ENCODE measurements at regions not wholly inside any gene's neighbourhood (a gene's known extent, or its start where the extent isn't known, plus 50 kb on each side); places are given as distances from the start of the nearest gene placed in this dataset.
A peak's percentile ranks its signal among the peaks of the same experiment; 100 is the strongest.

DNA sequence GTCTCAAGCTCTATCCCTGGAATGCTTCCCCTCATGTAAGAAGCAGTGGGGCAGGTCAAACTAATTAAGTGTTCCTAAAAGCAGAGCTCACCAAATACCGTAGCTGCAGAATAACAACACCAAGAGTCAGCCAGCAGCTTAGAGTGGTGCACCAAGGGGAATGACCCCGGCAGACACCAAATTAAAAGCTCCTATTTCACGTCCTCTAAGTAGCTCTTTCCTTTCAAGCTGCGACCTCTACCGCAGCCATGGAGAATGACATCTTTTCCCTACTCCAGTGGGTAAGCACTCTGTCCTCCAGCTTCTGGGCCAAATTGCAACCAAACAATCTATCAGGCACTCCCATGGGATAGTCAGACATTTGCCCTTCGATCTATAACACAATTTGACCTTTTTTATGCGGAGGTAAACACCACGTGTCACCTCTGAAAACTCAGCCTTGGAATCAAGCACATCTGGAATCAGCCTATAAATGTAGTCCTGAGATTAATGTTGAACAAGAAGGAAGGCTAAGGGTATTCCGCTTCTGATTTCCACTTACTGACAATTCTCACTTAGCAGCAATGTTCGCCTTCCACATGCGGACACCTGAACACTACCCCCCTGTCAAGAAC lies 67.6 kb upstream of the CDKN3 start:
- TF ChIP-seq POLR2A (IDR thresholded peaks at IDR 0.05; ENCODE audit: low read depth) = no peak
- TF ChIP-seq, protein P1, sequence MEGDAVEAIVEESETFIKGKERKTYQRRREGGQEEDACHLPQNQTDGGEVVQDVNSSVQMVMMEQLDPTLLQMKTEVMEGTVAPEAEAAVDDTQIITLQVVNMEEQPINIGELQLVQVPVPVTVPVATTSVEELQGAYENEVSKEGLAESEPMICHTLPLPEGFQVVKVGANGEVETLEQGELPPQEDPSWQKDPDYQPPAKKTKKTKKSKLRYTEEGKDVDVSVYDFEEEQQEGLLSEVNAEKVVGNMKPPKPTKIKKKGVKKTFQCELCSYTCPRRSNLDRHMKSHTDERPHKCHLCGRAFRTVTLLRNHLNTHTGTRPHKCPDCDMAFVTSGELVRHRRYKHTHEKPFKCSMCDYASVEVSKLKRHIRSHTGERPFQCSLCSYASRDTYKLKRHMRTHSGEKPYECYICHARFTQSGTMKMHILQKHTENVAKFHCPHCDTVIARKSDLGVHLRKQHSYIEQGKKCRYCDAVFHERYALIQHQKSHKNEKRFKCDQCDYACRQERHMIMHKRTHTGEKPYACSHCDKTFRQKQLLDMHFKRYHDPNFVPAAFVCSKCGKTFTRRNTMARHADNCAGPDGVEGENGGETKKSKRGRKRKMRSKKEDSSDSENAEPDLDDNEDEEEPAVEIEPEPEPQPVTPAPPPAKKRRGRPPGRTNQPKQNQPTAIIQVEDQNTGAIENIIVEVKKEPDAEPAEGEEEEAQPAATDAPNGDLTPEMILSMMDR (IDR thresholded peaks at IDR 0.05) = peak; percentile 31 to 60 (median 38)
- TF ChIP-seq EP300 (IDR thresholded peaks at IDR 0.05) = no peak

Measured in esophagus muscularis mucosa (tissue), 4 donors.